ENCODE measurements at regions not wholly inside any gene's neighbourhood (a gene's known extent, or its start where the extent isn't known, plus 50 kb on each side); places are given as distances from the start of the nearest gene placed in this dataset.

DNA sequence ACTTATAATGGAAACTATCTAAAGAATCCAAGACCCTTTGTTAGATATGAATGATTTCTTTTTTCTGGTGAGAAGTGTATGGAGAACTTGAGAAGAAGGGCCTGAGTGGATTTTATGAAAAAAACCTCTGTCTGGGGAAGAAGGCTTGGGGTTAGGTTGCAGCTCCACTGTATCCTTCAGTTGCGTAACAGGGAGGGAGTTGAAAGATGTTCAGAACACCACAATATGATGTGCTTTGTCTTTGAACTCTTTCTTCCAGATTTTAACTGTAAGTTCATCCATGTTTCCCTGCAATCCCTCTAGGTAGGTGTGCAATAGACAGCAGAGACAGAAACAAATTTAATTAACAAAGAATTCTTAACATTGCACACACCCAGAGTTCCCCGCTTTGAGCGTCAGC, 125.8 kb upstream of the NFIA start:
- TF ChIP-seq CTCF (IDR thresholded peaks at IDR 0.05; ENCODE audit: insufficient read depth, low read length, poor library complexity, severe bottlenecking) = no peak
- TF ChIP-seq EZH2phosphoT487 (conservative IDR thresholded peaks at IDR 0.05; ENCODE audit: low read length) = no peak

Data from SU-DHL-6 (cell line).